K562 (cell line): ENCODE measurements at regions not wholly inside any gene's neighbourhood (a gene's known extent, or its start where the extent isn't known, plus 50 kb on each side); places are given as distances from the start of the nearest gene placed in this dataset.

Experiments
- ATAC-seq: fragments of 200-7000 bp; cut with Tn5 transposase; 3 replicates; pipeline ENCODE4 v1.9.1; 2020; ENCODE audit warnings: moderate library complexity
- BruUV-seq: library from RNA; stranded (reverse); fragments of 400-500 nt; replicated peaks from 2 replicates; lab custom pipeline; 2021; lab: Mats Ljungman, UMichigan
- CTCF ChIA-PET: fragments of 300-600 bp; formaldehyde crosslinking; extraction: SDS; loops from one replicate; lab custom pipeline; 2021; ENCODE audit warnings: low intra/inter-chr PET ratio; lab: Yijun Ruan, JAX
- POLR2A ChIA-PET: fragments of 300-600, 350-650 bp; sonication (Branson Sonifier 250); formaldehyde crosslinking; extraction: SDS; loops from one replicate; lab custom pipeline; 2021; ENCODE audit warnings: antibody characterized with exemption, inconsistent platforms; lab: Yijun Ruan, JAX
- DNase-seq, 4 experiments: peaks; one replicate each; pipeline versions ENCODE4 v3.0.0 to v3.0.0-alpha.2; 2011 to 2018; ENCODE audit warnings: low spot score in 3 of 4, mixed read lengths in 3 of 4; ENCODE audit errors: extremely low read depth in 1 of 4
- FAIRE-seq: peaks from 2 replicates; lab custom pipeline; 2011; peaks lifted over from hg19 to GRCh38; lab: Jason Lieb, UNC
- H2AFZ ChIP-seq: 2 replicates; pipeline ENCODE4 v1.6.0; 2011; ENCODE audit warnings: low read depth, low read length, control low read depth, inconsistent platforms
- H3K27ac ChIP-seq: fragments of 200-600 bp; 3 replicates; pipeline ENCODE4 v1.8.0; 2011; ENCODE audit warnings: low read depth, mild to moderate bottlenecking, control low read depth, inconsistent platforms, low read length, moderate library complexity, mixed read lengths; ENCODE audit errors: extremely low read depth
- H3K27me3 ChIP-seq, 2 experiments: fragments of 300-600 bp in 1 of 2; 2 replicates in 1 of 2; 3 replicates in 1 of 2; pipeline versions ENCODE4 v1.6.0 to v1.8.0; 2011; ENCODE audit warnings: inconsistent platforms in 2 of 2, low read length in 2 of 2, mild to moderate bottlenecking in 1 of 2, mixed read lengths in 1 of 2, moderate library complexity in 1 of 2; ENCODE audit not compliant: control insufficient read depth in 2 of 2, insufficient read depth in 2 of 2
- H3K36me3 ChIP-seq: fragments of 300-600 bp; 3 replicates; pipeline ENCODE4 v1.8.0; 2011; ENCODE audit warnings: mild to moderate bottlenecking, low read length, inconsistent platforms; ENCODE audit not compliant: control insufficient read depth, insufficient read depth
- H3K4me1 ChIP-seq, 2 experiments: fragments of 200-600 bp in 1 of 2; replicated peaks in 1 of 2; 2 replicates in 1 of 2; 3 replicates in 1 of 2; pipeline versions ENCODE4 v1.5.1 to v1.8.0; 2011; ENCODE audit warnings: inconsistent platforms in 2 of 2, low read length in 2 of 2, mild to moderate bottlenecking in 1 of 2, mixed read lengths in 1 of 2, moderate library complexity in 1 of 2; ENCODE audit not compliant: control insufficient read depth in 2 of 2, insufficient read depth in 2 of 2
- H3K4me2 ChIP-seq: 2 replicates; pipeline ENCODE4 v1.6.1; 2011; ENCODE audit warnings: low read length, control low read depth, inconsistent platforms, mixed read lengths; ENCODE audit not compliant: insufficient read depth
- H3K4me3 ChIP-seq: fragments of 200-600 bp; sonication (generic), shearing (Covaris generic); 2 replicates; pipeline ENCODE4 v1.5.1; 2016; ENCODE audit warnings: control low read depth, inconsistent platforms
- H3K79me2 ChIP-seq: fragments of 200-600 bp; 3 replicates; pipeline ENCODE4 v1.8.0; 2011; ENCODE audit warnings: low read length, inconsistent platforms; ENCODE audit not compliant: control insufficient read depth, insufficient read depth
- H3K9ac ChIP-seq, 2 experiments: 2 replicates each; pipeline versions ENCODE4 v1.6.0 to v1.6.1; 2011; ENCODE audit warnings: low read depth in 2 of 2, low read length in 2 of 2, control low read depth in 1 of 2, inconsistent platforms in 1 of 2, mild to moderate bottlenecking in 1 of 2, mixed read lengths in 1 of 2; ENCODE audit not compliant: insufficient read depth in 1 of 2
- H3K9me1 ChIP-seq: one replicate; pipeline ENCODE4 v1.6.0; 2011; ENCODE audit warnings: inconsistent platforms, mild to moderate bottlenecking, low read length, moderate library complexity; ENCODE audit not compliant: control insufficient read depth, insufficient read depth
- H3K9me3 ChIP-seq: replicated peaks from 2 replicates; pipeline ENCODE4 v1.5.1; 2011; ENCODE audit warnings: low read depth, low read length, inconsistent platforms; ENCODE audit not compliant: control insufficient read depth, insufficient read depth
- H4K20me1 ChIP-seq: replicated peaks from 2 replicates; pipeline ENCODE4 v1.6.1; 2011; ENCODE audit warnings: low read length, inconsistent platforms, mixed read lengths; ENCODE audit not compliant: control insufficient read depth, insufficient read depth
- BRF1 ChIP-seq: IDR thresholded peaks from 3 replicates; pipeline ENCODE4 v1.6.1; 2011; ENCODE audit warnings: borderline replicate concordance, mild to moderate bottlenecking; ENCODE audit not compliant: insufficient read length; ENCODE audit errors: extremely low read depth
- CHD4 ChIP-seq: fragments of 200-600 bp; sonication (generic); IDR thresholded peaks from 3 replicates; pipeline ENCODE4 v1.6.1; 2012; ENCODE audit warnings: low read depth, mild to moderate bottlenecking, mixed read lengths, low read length, inconsistent platforms; ENCODE audit not compliant: insufficient read depth, insufficient replicate concordance, poor library complexity, severe bottlenecking
- ESRRA ChIP-seq: fragments of 450-650 bp; IDR thresholded peaks from 2 replicates; pipeline ENCODE4 v1.6.1; 2014; ENCODE audit warnings: low read depth, mild to moderate bottlenecking, moderate library complexity, borderline replicate concordance
- GTF2E2 ChIP-seq: fragments of 200-800 bp; sonication (Bioruptor generic); IDR thresholded peaks from 2 replicates; pipeline ENCODE4 v1.6.1; 2016; ENCODE audit warnings: missing genetic modification characterization, missing compliant biosample characterization
- HNRNPK ChIP-seq: fragments of 200-400 bp; formaldehyde crosslinking; IDR thresholded peaks from one replicate; pipeline ENCODE4 v1.6.1; 2018; ENCODE audit warnings: mild to moderate bottlenecking, low read depth, low read length; ENCODE audit not compliant: poor library complexity, severe bottlenecking
- HNRNPLL ChIP-seq: fragments of 200-400 bp; formaldehyde crosslinking; IDR thresholded peaks from 2 replicates; pipeline ENCODE4 v1.6.1; 2017; ENCODE audit warnings: low read length, low read depth, mild to moderate bottlenecking; ENCODE audit not compliant: poor library complexity, severe bottlenecking
- KDM1A ChIP-seq, 2 experiments: fragments of 450-650 bp; IDR thresholded peaks; 2 replicates each; pipeline ENCODE4 v1.6.1; 2016; ENCODE audit warnings: mild to moderate bottlenecking in 2 of 2
- L3MBTL2 ChIP-seq: fragments of 450-650 bp; IDR thresholded peaks from 2 replicates; pipeline ENCODE4 v1.6.1; 2016; ENCODE audit warnings: mild to moderate bottlenecking, moderate library complexity
- LEF1 ChIP-seq: fragments of 450-650 bp; IDR thresholded peaks from 2 replicates; pipeline ENCODE4 v1.6.1; 2016; ENCODE audit warnings: mild to moderate bottlenecking
- SMAD3 ChIP-seq: fragments of 450-650 bp; formaldehyde crosslinking; conservative IDR thresholded peaks from 2 replicates; pipeline ENCODE4 v1.4.0; 2020; ENCODE audit warnings: mild to moderate bottlenecking
- SMARCA5 ChIP-seq: fragments of 450-650 bp; IDR thresholded peaks from 2 replicates; pipeline ENCODE4 v1.6.1; 2016
- SREBF1 ChIP-seq: fragments of 150-350 bp; IDR thresholded peaks from 2 replicates; pipeline ENCODE4 v1.6.1; 2014; ENCODE audit warnings: antibody characterized with exemption, low read depth, low read length, borderline replicate concordance
- TAF1 ChIP-seq: IDR thresholded peaks from 2 replicates; pipeline ENCODE4 v1.6.1; 2011; ENCODE audit warnings: mild to moderate bottlenecking, low read length, moderate library complexity; ENCODE audit not compliant: insufficient read depth, control insufficient read depth, severe bottlenecking; ENCODE audit errors: extremely low read depth
- YBX1 ChIP-seq: fragments of 450-650 bp; IDR thresholded peaks from 2 replicates; pipeline ENCODE4 v1.7.1; 2016; ENCODE audit warnings: mild to moderate bottlenecking
- ZNF436 ChIP-seq: fragments of 250-450, 450-650 bp; sonication (Bioruptor Pico); formaldehyde crosslinking; IDR thresholded peaks from 2 replicates; pipeline ENCODE4 v1.7.0; 2020; ENCODE audit warnings: mild to moderate bottlenecking
- ZNF449 ChIP-seq: fragments of 250-450 bp; sonication (Bioruptor Pico); IDR thresholded peaks from 2 replicates; pipeline ENCODE4 v1.8.0; 2022; ENCODE audit warnings: moderate library complexity, mild to moderate bottlenecking, inconsistent platforms
- ZNF77 ChIP-seq: fragments of 250-450 bp; sonication (Bioruptor Pico); IDR thresholded peaks from 2 replicates; pipeline ENCODE4 v1.5.0; 2020
- WGBS: fragments of 100-300 bp; shearing (Covaris generic); methylation state at CpG from one replicate; pipeline ENCODE4 v1.1.6; 2016; ENCODE audit warnings: low coverage, mixed read lengths; ENCODE audit not compliant: insufficient coverage; ENCODE audit errors: missing lambda C conversion rate; 5-methylcytosine and 5-hydroxymethylcytosine counted together
- in situ Hi-C: fragments of 300-500 bp; cut with MboI; formaldehyde crosslinking; loops from 4 replicates; pipeline ENCODE4 v1.15.0; 2018; ENCODE audit warnings: inconsistent platforms, mixed read lengths
- intact Hi-C: fragments of 100-400 bp; cut with micrococcal nuclease; formaldehyde crosslinking; loops from 2 replicates; pipeline ENCODE4 v1.14.2; 2022
- TF ChIP-seq, protein P1 (sequence below): sonication (generic); formaldehyde crosslinking; IDR thresholded peaks from 2 replicates; pipeline ENCODE4 v1.8.1; 2022; ENCODE audit warnings: missing genetic modification reagents
- TF ChIP-seq, protein P2 (sequence below): fragments of 450-650 bp; formaldehyde crosslinking; IDR thresholded peaks from 2 replicates; pipeline ENCODE4 v1.4.0; 2020; ENCODE audit warnings: mild to moderate bottlenecking, mixed read lengths

DNA sequence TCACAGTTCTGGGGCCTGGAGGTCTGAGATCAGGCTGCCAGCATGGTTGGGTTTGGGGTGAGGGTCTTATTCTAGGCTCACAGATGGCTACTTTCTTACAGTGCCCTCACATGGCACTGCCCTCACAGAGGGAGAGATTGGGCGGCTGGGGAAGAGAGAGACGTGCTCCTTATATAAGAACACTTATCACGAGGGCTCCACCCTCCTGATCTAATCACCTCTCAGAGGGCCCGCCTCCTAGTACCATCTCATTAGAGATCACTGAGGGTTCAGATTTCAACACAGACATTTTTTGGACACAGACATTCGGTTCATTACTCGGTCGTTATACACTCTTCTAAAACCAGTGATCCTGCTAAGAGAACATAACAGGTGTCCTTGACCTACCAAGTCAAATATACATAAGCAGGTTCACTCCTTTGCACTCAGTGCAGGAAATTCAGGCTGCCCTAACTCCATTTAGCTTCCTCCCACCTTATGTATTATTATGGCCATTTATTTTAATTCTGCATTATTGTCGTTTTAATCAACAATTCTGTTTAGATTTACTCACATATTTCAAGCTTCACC lies 121.7 kb downstream of the ICE1 start:
- Histone ChIP-seq H3K36me3 (no peaks in the 10 kb centered on the region), H3K27me3 (peaks cover 0 to 14% of the 10 kb centered on the region in 2 experiments; a peak in 2 of 5 replicates), H3K4me3 (no peak overlapping the region), H3K9me3 (no peaks in the 10 kb centered on the region), H3K79me2 (no peaks in the 10 kb centered on the region), H4K20me1 (0 out of 2 replicates have a peak, but pooled peaks cover 4% of the 10 kb centered on the region), H3K27ac (no peak overlapping the region), H2AFZ (no peak overlapping the region), H3K4me1 (no peaks in the 10 kb centered on the region), H3K9ac (no peak overlapping the region), H3K4me2 (no peak overlapping the region), H3K9me1 (no peaks in the 10 kb centered on the region)
- BruUV-seq = no TSS peak
- ChIA-PET CTCF (no interaction called here), POLR2A (no interaction called here)
- intact Hi-C loops (no loop called here), in situ Hi-C loops (no loop called here)
- WGBS = under 1% methylated on average over 8 of the region's 8 CpGs
- no peak for ATAC-seq
- no peak for DNase-seq
- FAIRE-seq = no peak
- no peak for TF ChIP-seq HNRNPLL
- TF ChIP-seq GTF2E2 (tag) = no peak
- no peak for TF ChIP-seq HNRNPK
- no peak for TF ChIP-seq SMAD3
- no peak for TF ChIP-seq TAF1
- no peak for TF ChIP-seq BRF1
- TF ChIP-seq YBX1 = no peak
- TF ChIP-seq, protein P1, sequence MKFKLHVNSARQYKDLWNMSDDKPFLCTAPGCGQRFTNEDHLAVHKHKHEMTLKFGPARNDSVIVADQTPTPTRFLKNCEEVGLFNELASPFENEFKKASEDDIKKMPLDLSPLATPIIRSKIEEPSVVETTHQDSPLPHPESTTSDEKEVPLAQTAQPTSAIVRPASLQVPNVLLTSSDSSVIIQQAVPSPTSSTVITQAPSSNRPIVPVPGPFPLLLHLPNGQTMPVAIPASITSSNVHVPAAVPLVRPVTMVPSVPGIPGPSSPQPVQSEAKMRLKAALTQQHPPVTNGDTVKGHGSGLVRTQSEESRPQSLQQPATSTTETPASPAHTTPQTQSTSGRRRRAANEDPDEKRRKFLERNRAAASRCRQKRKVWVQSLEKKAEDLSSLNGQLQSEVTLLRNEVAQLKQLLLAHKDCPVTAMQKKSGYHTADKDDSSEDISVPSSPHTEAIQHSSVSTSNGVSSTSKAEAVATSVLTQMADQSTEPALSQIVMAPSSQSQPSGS (CRISPR knock-in tag) = no peak
- no peak for TF ChIP-seq ZNF77 (CRISPR knock-in tag)
- TF ChIP-seq ZNF449 (CRISPR knock-in tag) = no peak
- no peak for TF ChIP-seq KDM1A (IDR thresholded peaks at IDR 0.05)
- TF ChIP-seq LEF1 = no peak
- TF ChIP-seq, protein P2, sequence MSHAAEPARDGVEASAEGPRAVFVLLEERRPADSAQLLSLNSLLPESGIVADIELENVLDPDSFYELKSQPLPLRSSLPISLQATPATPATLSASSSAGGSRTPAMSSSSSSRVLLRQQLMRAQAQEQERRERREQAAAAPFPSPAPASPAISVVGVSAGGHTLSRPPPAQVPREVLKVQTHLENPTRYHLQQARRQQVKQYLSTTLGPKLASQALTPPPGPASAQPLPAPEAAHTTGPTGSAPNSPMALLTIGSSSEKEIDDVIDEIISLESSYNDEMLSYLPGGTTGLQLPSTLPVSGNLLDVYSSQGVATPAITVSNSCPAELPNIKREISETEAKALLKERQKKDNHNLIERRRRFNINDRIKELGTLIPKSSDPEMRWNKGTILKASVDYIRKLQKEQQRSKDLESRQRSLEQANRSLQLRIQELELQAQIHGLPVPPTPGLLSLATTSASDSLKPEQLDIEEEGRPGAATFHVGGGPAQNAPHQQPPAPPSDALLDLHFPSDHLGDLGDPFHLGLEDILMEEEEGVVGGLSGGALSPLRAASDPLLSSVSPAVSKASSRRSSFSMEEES = no peak
- TF ChIP-seq SMARCA5 = no peak
- no peak for TF ChIP-seq L3MBTL2
- TF ChIP-seq SREBF1 = no peak
- TF ChIP-seq ESRRA = no peak
- TF ChIP-seq ZNF436 (CRISPR knock-in tag) = no peak
- TF ChIP-seq CHD4 = no peak
